ENCODE measurements at regions not wholly inside any gene's neighbourhood (a gene's known extent, or its start where the extent isn't known, plus 50 kb on each side); places are given as distances from the start of the nearest gene placed in this dataset.
"Not testable (repeated sequence)": the region's sequence is repeated elsewhere in the genome, so short reads cannot be mapped to it uniquely, and the experiment has no call there.

GRCh38 chr14:71426001-71426400 is 506.2 kb upstream of the RGS6 start:
- no peak overlapping the region for H3K4me3 ChIP-seq (ENCODE audit: low read depth, low read length)
- TF ChIP-seq, protein P1, sequence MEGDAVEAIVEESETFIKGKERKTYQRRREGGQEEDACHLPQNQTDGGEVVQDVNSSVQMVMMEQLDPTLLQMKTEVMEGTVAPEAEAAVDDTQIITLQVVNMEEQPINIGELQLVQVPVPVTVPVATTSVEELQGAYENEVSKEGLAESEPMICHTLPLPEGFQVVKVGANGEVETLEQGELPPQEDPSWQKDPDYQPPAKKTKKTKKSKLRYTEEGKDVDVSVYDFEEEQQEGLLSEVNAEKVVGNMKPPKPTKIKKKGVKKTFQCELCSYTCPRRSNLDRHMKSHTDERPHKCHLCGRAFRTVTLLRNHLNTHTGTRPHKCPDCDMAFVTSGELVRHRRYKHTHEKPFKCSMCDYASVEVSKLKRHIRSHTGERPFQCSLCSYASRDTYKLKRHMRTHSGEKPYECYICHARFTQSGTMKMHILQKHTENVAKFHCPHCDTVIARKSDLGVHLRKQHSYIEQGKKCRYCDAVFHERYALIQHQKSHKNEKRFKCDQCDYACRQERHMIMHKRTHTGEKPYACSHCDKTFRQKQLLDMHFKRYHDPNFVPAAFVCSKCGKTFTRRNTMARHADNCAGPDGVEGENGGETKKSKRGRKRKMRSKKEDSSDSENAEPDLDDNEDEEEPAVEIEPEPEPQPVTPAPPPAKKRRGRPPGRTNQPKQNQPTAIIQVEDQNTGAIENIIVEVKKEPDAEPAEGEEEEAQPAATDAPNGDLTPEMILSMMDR (IDR thresholded peaks at IDR 0.05; ENCODE audit: control insufficient read depth, extremely low read depth, insufficient read depth), result no peak
- no peak for DNase-seq (ENCODE audit: low read depth)

DNA sequence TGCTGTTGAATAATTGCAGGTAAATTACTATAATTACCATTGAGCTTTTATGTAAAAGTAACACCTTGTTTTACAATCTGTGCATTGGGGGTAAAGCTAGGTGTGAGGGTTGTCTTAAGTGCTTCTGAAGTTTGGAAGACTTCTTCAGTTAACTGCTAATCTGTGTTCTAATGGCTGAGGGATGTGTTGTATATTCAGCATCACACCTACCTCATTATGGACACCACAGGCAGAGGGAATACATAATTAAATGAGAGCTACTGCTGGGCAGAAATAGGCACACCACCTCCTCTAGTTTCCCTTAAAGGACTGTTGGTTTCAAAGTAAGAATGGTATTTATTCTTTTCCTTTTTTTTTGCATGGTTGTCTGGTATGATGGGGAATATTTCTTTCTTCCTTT is 502.3 kb upstream of the RGS6 start:
- TF ChIP-seq, protein P1 (IDR thresholded peaks at IDR 0.05; ENCODE audit: control insufficient read depth, extremely low read depth, insufficient read depth), result no peak
- DNase-seq (ENCODE audit: low read depth), result no peak
- no peak overlapping the region for H3K4me3 ChIP-seq (ENCODE audit: low read depth, low read length)

- TF ChIP-seq, protein P1 (IDR thresholded peaks at IDR 0.05; ENCODE audit: control insufficient read depth, extremely low read depth, insufficient read depth), result no peak
- H3K4me3 ChIP-seq (ENCODE audit: low read depth, low read length), result no peak overlapping the region
- no peak for DNase-seq (ENCODE audit: low read depth)
These were observed 501.9 kb upstream of the RGS6 start for GRCh38 chr14:71430321-71430677.

GRCh38 chr14:71430678-71431376 is 501.4 kb upstream of the RGS6 start:
- DNase-seq (ENCODE audit: low read depth), result no peak
- TF ChIP-seq, protein P1 (IDR thresholded peaks at IDR 0.05; ENCODE audit: control insufficient read depth, extremely low read depth, insufficient read depth), result no peak
- no peak overlapping the region for H3K4me3 ChIP-seq (ENCODE audit: low read depth, low read length)

DNA sequence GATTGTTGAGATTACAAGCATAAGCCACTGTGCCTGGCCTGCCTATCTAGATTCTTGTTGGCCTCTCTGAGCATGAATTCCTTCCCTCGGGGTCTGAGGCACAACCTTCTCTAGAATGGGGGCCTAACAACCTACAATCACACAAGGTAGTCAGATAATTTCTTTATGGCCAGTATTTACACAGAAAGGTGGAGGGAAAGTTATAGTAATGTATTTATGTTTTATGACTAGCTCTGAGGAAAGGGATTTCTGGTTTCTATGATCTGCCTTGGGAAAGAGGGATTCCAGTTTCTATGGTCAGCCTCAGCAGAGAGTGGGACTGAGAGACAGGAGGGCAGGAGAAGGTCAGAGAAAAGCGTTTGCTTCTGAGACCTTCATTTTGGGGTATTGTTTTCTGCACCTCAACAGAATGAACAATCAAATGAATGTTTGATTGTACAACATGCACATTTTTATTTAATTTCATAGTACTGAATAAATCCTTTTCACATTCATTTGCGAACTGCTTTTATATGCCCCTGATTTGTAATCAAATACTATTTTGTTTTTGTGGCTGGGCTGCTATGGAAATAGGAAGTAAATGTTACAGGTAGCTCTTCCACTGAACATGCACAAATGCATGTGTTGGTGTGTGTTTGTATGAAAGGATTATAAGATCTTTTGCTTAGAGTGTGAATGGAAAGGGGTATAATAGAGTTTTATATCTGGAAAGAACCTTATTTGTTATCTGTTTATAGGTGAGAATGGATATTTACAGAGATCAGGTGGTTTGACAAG is 499.7 kb upstream of the RGS6 start:
- TF ChIP-seq, protein P1 (IDR thresholded peaks at IDR 0.05; ENCODE audit: control insufficient read depth, extremely low read depth, insufficient read depth), result no peak
- H3K4me3 ChIP-seq (ENCODE audit: low read depth, low read length), result no peak overlapping the region
- no peak for DNase-seq (ENCODE audit: low read depth)

GRCh38 chr14:71433303-71433702 is 498.9 kb upstream of the RGS6 start:
- no peak for DNase-seq (ENCODE audit: low read depth)
- TF ChIP-seq, protein P1 (IDR thresholded peaks at IDR 0.05; ENCODE audit: control insufficient read depth, extremely low read depth, insufficient read depth), result no peak
- H3K4me3 ChIP-seq (ENCODE audit: low read depth, low read length), result no peak overlapping the region

DNA sequence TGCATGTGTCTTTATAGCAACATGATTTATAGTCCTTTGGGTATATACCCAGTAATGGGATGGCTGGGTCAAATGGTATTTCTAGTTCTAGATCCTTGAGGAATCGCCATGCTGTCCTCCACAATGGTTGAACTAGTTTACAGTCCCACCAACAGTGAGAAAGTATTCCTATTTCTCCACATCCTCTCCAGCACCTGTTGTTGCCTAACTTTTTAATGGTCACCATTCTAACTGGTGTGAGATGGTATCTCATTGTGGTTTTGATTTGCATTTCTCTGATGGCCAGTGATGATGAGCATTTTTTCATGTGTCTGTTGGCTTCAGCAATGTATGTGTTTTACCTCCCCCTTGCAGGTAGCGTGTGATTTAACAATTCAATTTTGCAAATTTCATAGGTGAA is 496.6 kb upstream of the RGS6 start:
- not testable (repeated sequence) for DNase-seq (ENCODE audit: low read depth); H3K4me3 ChIP-seq (ENCODE audit: low read depth, low read length)

Data from LNCaP clone FGC (cell line).